ENCODE measurements at regions not wholly inside any gene's neighbourhood (a gene's known extent, or its start where the extent isn't known, plus 50 kb on each side); places are given as distances from the start of the nearest gene placed in this dataset.

- no peak for TF ChIP-seq CTCF (IDR thresholded peaks at IDR 0.05; ENCODE audit: unreplicated experiment)
- no peak for DNase-seq (ENCODE audit: unreplicated experiment)
- CTCF ChIA-PET = interaction anchor here (1.0 kb wide), 1 partner anchor 14 kb away, joined by 3 read pairs; no protein-coding TSS in a partner anchor
- BruUV-seq (replicated peaks) = no TSS peak
- H3K36me3 Mint-ChIP-seq (ENCODE audit: insufficient read depth, unreplicated experiment) = no peaks in the 10 kb centered on the region
- intact Hi-C loops (cut with micrococcal nuclease) = no loop called here
- H3K27ac Mint-ChIP-seq (ENCODE audit: low read depth, unreplicated experiment) = no peak overlapping the region
- H3K4me1 Mint-ChIP-seq (ENCODE audit: insufficient read depth, unreplicated experiment) = no peaks in the 10 kb centered on the region
- H3K4me3 Mint-ChIP-seq (ENCODE audit: unreplicated experiment) = no peak overlapping the region
- H3K9me3 Mint-ChIP-seq (ENCODE audit: unreplicated experiment) = no peaks in the 10 kb centered on the region
- no peaks in the 10 kb centered on the region for H3K27me3 Mint-ChIP-seq (ENCODE audit: insufficient read depth, unreplicated experiment)
- POLR2A ChIA-PET = no interaction called here
Observed at GRCh38 chr2:37543999-37544557, 127.4 kb downstream of the CDC42EP3 start.

GRCh38 chr2:37544591-37545031, 126.8 kb downstream of the CDC42EP3 start:
- Mint-ChIP-seq H3K4me1 (ENCODE audit: insufficient read depth, unreplicated experiment) (no peaks in the 10 kb centered on the region), H3K27me3 (ENCODE audit: insufficient read depth, unreplicated experiment) (no peaks in the 10 kb centered on the region), H3K27ac (ENCODE audit: low read depth, unreplicated experiment) (no peak overlapping the region), H3K4me3 (ENCODE audit: unreplicated experiment) (no peak overlapping the region), H3K9me3 (ENCODE audit: unreplicated experiment) (no peaks in the 10 kb centered on the region), H3K36me3 (ENCODE audit: insufficient read depth, unreplicated experiment) (no peaks in the 10 kb centered on the region)
- POLR2A ChIA-PET = no interaction called here
- CTCF ChIA-PET = interaction anchor here (0.7 to 1.0 kb wide), 2 partner anchors 9 to 13 kb away, joined by 3 read pairs; no protein-coding TSS in a partner anchor
- no peak for TF ChIP-seq CTCF (IDR thresholded peaks at IDR 0.05; ENCODE audit: unreplicated experiment)
- intact Hi-C loops (cut with micrococcal nuclease) = no loop called here
- BruUV-seq (replicated peaks) = no TSS peak
- DNase-seq (ENCODE audit: unreplicated experiment) = no peak

GRCh38 chr2:37549598-37549997, 121.8 kb downstream of the CDC42EP3 start:
- no peaks in the 10 kb centered on the region for H3K9me3 Mint-ChIP-seq (ENCODE audit: unreplicated experiment)
- H3K36me3 Mint-ChIP-seq (ENCODE audit: insufficient read depth, unreplicated experiment) = no peaks in the 10 kb centered on the region
- no peak for DNase-seq (ENCODE audit: unreplicated experiment)
- peaks cover 10% of the 10 kb centered on the region for H3K4me1 Mint-ChIP-seq (ENCODE audit: insufficient read depth, unreplicated experiment)
- intact Hi-C loops (cut with micrococcal nuclease) = no loop called here
- ChIA-PET CTCF (interaction anchor here (0.7 to 0.8 kb wide), 3 partner anchors 19 to 984 kb away, joined by 3 to 4 read pairs (median 3); no protein-coding TSS in a partner anchor), POLR2A (interaction anchor here (0.7 kb wide), 1 partner anchor 47 kb away, joined by 3 read pairs; no protein-coding TSS in a partner anchor)
- TF ChIP-seq CTCF (IDR thresholded peaks at IDR 0.05; ENCODE audit: unreplicated experiment) = no peak
- BruUV-seq (replicated peaks) = no TSS peak
- H3K27ac Mint-ChIP-seq (ENCODE audit: low read depth, unreplicated experiment) = no peak overlapping the region
- H3K27me3 Mint-ChIP-seq (ENCODE audit: insufficient read depth, unreplicated experiment) = no peaks in the 10 kb centered on the region
- H3K4me3 Mint-ChIP-seq (ENCODE audit: unreplicated experiment) = no peak overlapping the region

- ChIA-PET POLR2A (no interaction called here), CTCF (interaction anchor here (0.7 to 1.6 kb wide), 2 partner anchors 12 to 20 kb away, joined by 3 to 4 read pairs; no protein-coding TSS in a partner anchor)
- Mint-ChIP-seq H3K27me3 (ENCODE audit: insufficient read depth, unreplicated experiment) (no peaks in the 10 kb centered on the region), H3K9me3 (ENCODE audit: unreplicated experiment) (no peaks in the 10 kb centered on the region), H3K36me3 (ENCODE audit: insufficient read depth, unreplicated experiment) (no peaks in the 10 kb centered on the region), H3K27ac (ENCODE audit: low read depth, unreplicated experiment) (no peak overlapping the region), H3K4me1 (ENCODE audit: insufficient read depth, unreplicated experiment) (peaks cover 10% of the 10 kb centered on the region), H3K4me3 (ENCODE audit: unreplicated experiment) (no peak overlapping the region)
- no peak for TF ChIP-seq CTCF (IDR thresholded peaks at IDR 0.05; ENCODE audit: unreplicated experiment)
- no peak for DNase-seq (ENCODE audit: unreplicated experiment)
- intact Hi-C loops (cut with micrococcal nuclease) = no loop called here
- no TSS peak for BruUV-seq (replicated peaks)
Observed at GRCh38 chr2:37550190-37550589, 121.3 kb downstream of the CDC42EP3 start.
